ENCODE measurements at regions not wholly inside any gene's neighbourhood (a gene's known extent, or its start where the extent isn't known, plus 50 kb on each side); places are given as distances from the start of the nearest gene placed in this dataset.

- TF ChIP-seq CTCF (IDR thresholded peaks at IDR 0.05; ENCODE audit: borderline replicate concordance, control extremely low read depth, extremely low read depth, insufficient read depth, missing control alignments): no peak
- in situ Hi-C loops (cut with MboI; ENCODE audit: low sequenced_read_pairs, unreplicated experiment): no loop called here
- DNase-seq (ENCODE audit: low spot score): peak; percentile 25
These were observed 131.3 kb downstream of the AIPL1 start for GRCh38 chr17:6303664-6304063.

- TF ChIP-seq CTCF (IDR thresholded peaks at IDR 0.05; ENCODE audit: borderline replicate concordance, control extremely low read depth, extremely low read depth, insufficient read depth, missing control alignments): no peak
- DNase-seq (ENCODE audit: low spot score): no peak
- in situ Hi-C loops (cut with MboI; ENCODE audit: low sequenced_read_pairs, unreplicated experiment): no loop called here
These were observed 135.6 kb downstream of the AIPL1 start for GRCh38 chr17:6299275-6299674.

- no peak for TF ChIP-seq CTCF (IDR thresholded peaks at IDR 0.05; ENCODE audit: borderline replicate concordance, control extremely low read depth, extremely low read depth, insufficient read depth, missing control alignments)
- DNase-seq (ENCODE audit: low spot score): no peak
- in situ Hi-C loops (cut with MboI; ENCODE audit: low sequenced_read_pairs, unreplicated experiment): no loop called here
These were observed 137.0 kb downstream of the AIPL1 start for GRCh38 chr17:6297960-6298359.

- DNase-seq (ENCODE audit: low spot score): no peak
- no peak for TF ChIP-seq CTCF (IDR thresholded peaks at IDR 0.05; ENCODE audit: borderline replicate concordance, control extremely low read depth, extremely low read depth, insufficient read depth, missing control alignments)
- in situ Hi-C loops (cut with MboI; ENCODE audit: low sequenced_read_pairs, unreplicated experiment): no loop called here
These were observed 137.8 kb downstream of the AIPL1 start for GRCh38 chr17:6297119-6297518.

- DNase-seq (ENCODE audit: low spot score): no peak
- in situ Hi-C loops (cut with MboI; ENCODE audit: low sequenced_read_pairs, unreplicated experiment): no loop called here
- TF ChIP-seq CTCF (IDR thresholded peaks at IDR 0.05; ENCODE audit: borderline replicate concordance, control extremely low read depth, extremely low read depth, insufficient read depth, missing control alignments): no peak
These were observed 144.3 kb downstream of the AIPL1 start for GRCh38 chr17:6290488-6291196.

- no peak for TF ChIP-seq CTCF (IDR thresholded peaks at IDR 0.05; ENCODE audit: borderline replicate concordance, control extremely low read depth, extremely low read depth, insufficient read depth, missing control alignments)
These were observed 148.7 kb downstream of the AIPL1 start for GRCh38 chr17:6286233-6286632.

More at GRCh38 chr17:6286233-6286632, 148.7 kb downstream of the AIPL1 start:
- DNase-seq (ENCODE audit: low spot score): no peak
- in situ Hi-C loops (cut with MboI; ENCODE audit: low sequenced_read_pairs, unreplicated experiment): no loop called here
